ENCODE measurements at regions not wholly inside any gene's neighbourhood (a gene's known extent, or its start where the extent isn't known, plus 50 kb on each side); places are given as distances from the start of the nearest gene placed in this dataset.
A peak's percentile ranks its signal among the peaks of the same experiment; 100 is the strongest.

GRCh38 chr7:47145982-47146381 lies 435.9 kb downstream of the TNS3 start:
- H3K4me1 ChIP-seq (ENCODE audit: control insufficient read depth, insufficient read depth, low read length), result peaks cover 27% of the 10 kb centered on the region
- no peak overlapping the region for H3K23ac ChIP-seq (ENCODE audit: low read depth, low read length)
- BruUV-seq (replicated peaks), result no TSS peak
- in situ Hi-C loops (cut with MboI; ENCODE audit: low sequenced_read_pairs), result no loop called here
- H3K4me3 ChIP-seq (ENCODE audit: insufficient read depth, low read depth, low read length), result no peak overlapping the region
- H3K18ac ChIP-seq (ENCODE audit: low read depth, low read length), result peak overlapping the region; percentile 85
- dilution Hi-C loops (cut with HindIII; ENCODE audit: low sequenced_read_pairs, unreplicated experiment), result no loop called here
- peak overlapping the region; percentile 81 for H3K4ac ChIP-seq (ENCODE audit: low read depth, low read length)
- 57% methylated on average over 1 of the region's 1 CpG; no CpG with 5 or more reads in 1 of the 2 experiments for WGBS, 2 experiments (ENCODE audit: extremely low coverage in 2 of 2, insufficient read length in 1 of 2)
- H2BK120ac ChIP-seq (ENCODE audit: low read depth, low read length), result peak overlapping the region; percentile 94
- peak overlapping the region; percentile 88 for H2BK20ac ChIP-seq (ENCODE audit: low read depth, low read length)
- ATAC-seq (ENCODE audit: low read depth) (no peak), DNase-seq (no peak)
- no peak overlapping the region for H2AFZ ChIP-seq (replicated peaks; ENCODE audit: low read length, poor library complexity)
- H2AK5ac ChIP-seq (ENCODE audit: low read depth, low read length), result peak overlapping the region; percentile 73; the same call in 1 of the 2 replicates
- CTCF ChIA-PET, result no interaction called here
- H2BK15ac ChIP-seq (ENCODE audit: low read depth, low read length), result peak overlapping the region; percentile 78
- H4K20me1 ChIP-seq (ENCODE audit: insufficient read depth, low read length), result no peaks in the 10 kb centered on the region
- TF ChIP-seq MXI1 (IDR thresholded peaks at IDR 0.05; ENCODE audit: borderline replicate concordance, low read depth, low read length), result no peak
- no peak for TF ChIP-seq NFE2L2 (IDR thresholded peaks at IDR 0.05; ENCODE audit: low read depth, low read length)
- no peak for TF ChIP-seq ELK1 (IDR thresholded peaks at IDR 0.05; ENCODE audit: borderline replicate concordance, low read depth, low read length)
- no peaks in the 10 kb centered on the region for H3K79me1 ChIP-seq (ENCODE audit: low read depth in 1 of 2, low read length in 2 of 2)
- no peak overlapping the region for H3K4me2 ChIP-seq (ENCODE audit: low read depth, low read length)
- POLR2A ChIA-PET (ENCODE audit: unreplicated experiment), result no interaction called here
- peak overlapping the region; percentile 59 for H2BK5ac ChIP-seq (ENCODE audit: low read depth, low read length, poor library complexity, severe bottlenecking)
- intact Hi-C loops (cut with micrococcal nuclease), result loop anchor here (5.0 kb wide), 1 partner anchor 54 kb away; no protein-coding TSS in a partner anchor
- H3K9me1 ChIP-seq (ENCODE audit: insufficient read depth, low read length), result peaks cover 17% of the 10 kb centered on the region
- H3K9ac ChIP-seq (ENCODE audit: low read depth, low read length), result no peak overlapping the region
- H3K9me3 ChIP-seq (ENCODE audit: control insufficient read depth, insufficient read depth, low read length), result peaks cover 4% of the 10 kb centered on the region; the same call in 1 of the 2 replicates
- H4K8ac ChIP-seq (ENCODE audit: low read depth in 2 of 2, low read length in 2 of 2), result peak overlapping the region; percentile 4 to 32; a peak in 3 of 4 replicates
- H3K56ac ChIP-seq (ENCODE audit: extremely low read depth, insufficient read depth, low read length), result no peak overlapping the region; the same call in 1 of the 2 replicates
- peak overlapping the region; percentile 57; the same call in 1 of the 2 replicates for H4K91ac ChIP-seq (ENCODE audit: insufficient read depth, low read depth, low read length)
- no peaks in the 10 kb centered on the region for H3K36me3 ChIP-seq (ENCODE audit: control insufficient read depth, insufficient read depth, low read length)
- H3K27ac ChIP-seq (ENCODE audit: insufficient read depth, low read length), result no peak overlapping the region
- no peaks in the 10 kb centered on the region for H3K27me3 ChIP-seq (ENCODE audit: control insufficient read depth, insufficient read depth, low read length)
- peak overlapping the region; percentile 61; the same call in 1 of the 2 replicates for H4K5ac ChIP-seq (ENCODE audit: low read depth, low read length)
- no peak overlapping the region for H2AK9ac ChIP-seq (replicated peaks; ENCODE audit: low read depth, low read length, poor library complexity)
- peak overlapping the region; percentile 48 for H3K14ac ChIP-seq (replicated peaks; ENCODE audit: low read depth, low read length)

All from IMR-90 (cell line).